HK-2 (cell line): ENCODE measurements at regions not wholly inside any gene's neighbourhood (a gene's known extent, or its start where the extent isn't known, plus 50 kb on each side); places are given as distances from the start of the nearest gene placed in this dataset.
"Not testable (repeated sequence)": the region's sequence is repeated elsewhere in the genome, so short reads cannot be mapped to it uniquely, and the experiment has no call there.

Experiments used
- DNase-seq: peaks from one replicate; pipeline ENCODE4 v3.0.0-alpha.2; 2018; ENCODE audit not compliant: unreplicated experiment

GRCh38 chr7:114806590-114807162, 115.2 kb upstream of the MDFIC start:
- no peak for DNase-seq

GRCh38 chr7:114812570-114812969, 109.3 kb upstream of the MDFIC start:
- no peak for DNase-seq

- DNase-seq, result no peak
These were observed 108.3 kb upstream of the MDFIC start for GRCh38 chr7:114813624-114814023.

GRCh38 chr7:114817036-114817435, 104.9 kb upstream of the MDFIC start:
- DNase-seq, result not testable (repeated sequence)

GRCh38 chr7:114818501-114818900, 103.4 kb upstream of the MDFIC start:
- DNase-seq, result peak; percentile 5

- DNase-seq, result peak; percentile 49
These were observed 102.1 kb upstream of the MDFIC start for GRCh38 chr7:114819616-114820362.

- DNase-seq, result no peak
These were observed 100.6 kb upstream of the MDFIC start for GRCh38 chr7:114821030-114821900.

- no peak for DNase-seq
These were observed 99.8 kb upstream of the MDFIC start for GRCh38 chr7:114822131-114822530.

GRCh38 chr7:114822844-114823243, 99.0 kb upstream of the MDFIC start:
- DNase-seq, result no peak

GRCh38 chr7:114823290-114823689, 98.6 kb upstream of the MDFIC start:
- no peak for DNase-seq

- DNase-seq, result no peak
These were observed 96.4 kb upstream of the MDFIC start for GRCh38 chr7:114825423-114825951.

- no peak for DNase-seq
These were observed 90.9 kb upstream of the MDFIC start for GRCh38 chr7:114830952-114831351.

GRCh38 chr7:114832906-114833595, 88.8 kb upstream of the MDFIC start:
- no peak for DNase-seq

GRCh38 chr7:114835303-114835702, 86.6 kb upstream of the MDFIC start:
- no peak for DNase-seq

- DNase-seq, result no peak
These were observed 86.0 kb upstream of the MDFIC start for GRCh38 chr7:114835861-114836260.

GRCh38 chr7:114842551-114843065, 79.3 kb upstream of the MDFIC start:
- DNase-seq, result no peak

GRCh38 chr7:114843102-114843501, 78.8 kb upstream of the MDFIC start:
- no peak for DNase-seq

GRCh38 chr7:114851406-114852061, 70.4 kb upstream of the MDFIC start:
- DNase-seq, result no peak

- DNase-seq, result no peak
These were observed 69.6 kb upstream of the MDFIC start for GRCh38 chr7:114852293-114852692.

- no peak for DNase-seq
These were observed 68.7 kb upstream of the MDFIC start for GRCh38 chr7:114853189-114853588.

GRCh38 chr7:114854369-114854768, 67.5 kb upstream of the MDFIC start:
- DNase-seq, result no peak
